ENCODE measurements at regions not wholly inside any gene's neighbourhood (a gene's known extent, or its start where the extent isn't known, plus 50 kb on each side); places are given as distances from the start of the nearest gene placed in this dataset.

- TF ChIP-seq CTCF (IDR thresholded peaks at IDR 0.05): no peak
- H3K9me3 ChIP-seq: no peaks in the 10 kb centered on the region
- ATAC-seq: peak; percentile 48
- H3K4me1 ChIP-seq: no peaks in the 10 kb centered on the region
- no peak for DNase-seq
- intact Hi-C loops (cut with DNase I): no loop called here
- no peak overlapping the region for H3K4me3 ChIP-seq
- H3K27me3 ChIP-seq: no peaks in the 10 kb centered on the region
- no peaks in the 10 kb centered on the region for H3K36me3 ChIP-seq
- no peak overlapping the region for H3K27ac ChIP-seq
Measured at GRCh38 chr13:19089315-19089714, 92.3 kb downstream of the TUBA3C start.

- Histone ChIP-seq H3K9me3 (no peaks in the 10 kb centered on the region), H3K36me3 (no peaks in the 10 kb centered on the region), H3K27me3 (no peaks in the 10 kb centered on the region), H3K27ac (no peak overlapping the region), H3K4me1 (no peaks in the 10 kb centered on the region), H3K4me3 (no peak overlapping the region)
- ATAC-seq (no peak), DNase-seq (no peak)
- intact Hi-C loops (cut with DNase I): no loop called here
- no peak for TF ChIP-seq CTCF (IDR thresholded peaks at IDR 0.05)
Measured at GRCh38 chr13:19088416-19088815, 93.2 kb downstream of the TUBA3C start.

GRCh38 chr13:19085876-19086275, 95.7 kb downstream of the TUBA3C start:
- Histone ChIP-seq H3K36me3 (no peaks in the 10 kb centered on the region), H3K27ac (no peak overlapping the region), H3K4me1 (no peaks in the 10 kb centered on the region), H3K4me3 (no peak overlapping the region), H3K27me3 (no peaks in the 10 kb centered on the region), H3K9me3 (peaks cover 0 to 7% of the 10 kb centered on the region in 2 donors)
- intact Hi-C loops (cut with DNase I): no loop called here
- TF ChIP-seq CTCF (IDR thresholded peaks at IDR 0.05): no peak
- ATAC-seq: no peak
- peak in 1 of 4 donors; percentile 55 for DNase-seq

- no peak for ATAC-seq
- H3K4me3 ChIP-seq: no peak overlapping the region
Measured at GRCh38 chr13:19085258-19085657, 96.4 kb downstream of the TUBA3C start.

GRCh38 chr13:19083340-19083739, 98.3 kb downstream of the TUBA3C start:
- Histone ChIP-seq H3K27me3 (no peaks in the 10 kb centered on the region), H3K27ac (no peak overlapping the region), H3K4me3 (no peak overlapping the region), H3K36me3 (no peaks in the 10 kb centered on the region), H3K9me3 (peaks cover 0 to 16% of the 10 kb centered on the region in 2 donors), H3K4me1 (no peaks in the 10 kb centered on the region)
- intact Hi-C loops (cut with DNase I): no loop called here
- TF ChIP-seq CTCF (IDR thresholded peaks at IDR 0.05): no peak
- ATAC-seq (no peak), DNase-seq (peak in 1 of 4 donors; percentile 37)

More at GRCh38 chr13:19085258-19085657, 96.4 kb downstream of the TUBA3C start:
- Histone ChIP-seq H3K9me3 (peaks cover 0 to 7% of the 10 kb centered on the region in 2 donors), H3K27ac (no peak overlapping the region), H3K36me3 (no peaks in the 10 kb centered on the region), H3K4me1 (no peaks in the 10 kb centered on the region), H3K27me3 (no peaks in the 10 kb centered on the region)
- intact Hi-C loops (cut with DNase I): no loop called here
- TF ChIP-seq CTCF (IDR thresholded peaks at IDR 0.05): no peak
- peak in 1 of 4 donors; percentile 53 for DNase-seq

Measured in left lung (tissue), 4 donors.